Neural cell (in vitro differentiated cells): ENCODE measurements at regions not wholly inside any gene's neighbourhood (a gene's known extent, or its start where the extent isn't known, plus 50 kb on each side); places are given as distances from the start of the nearest gene placed in this dataset.

Source experiments
- EP300 ChIP-seq: fragments of 450-650 bp; conservative IDR thresholded peaks from 2 replicates; pipeline ENCODE4 v1.6.1; 2014; ENCODE audit warnings: antibody characterized with exemption, mild to moderate bottlenecking, moderate library complexity; ENCODE audit not compliant: poor library complexity, severe bottlenecking
- POLR2AphosphoS5 ChIP-seq: IDR thresholded peaks from 2 replicates; pipeline ENCODE4 v1.6.1; 2012
- REST ChIP-seq: IDR thresholded peaks from 2 replicates; pipeline ENCODE4 v1.6.1; 2012; ENCODE audit warnings: borderline replicate concordance
- SMC3 ChIP-seq: fragments of 450-650 bp; conservative IDR thresholded peaks from 2 replicates; pipeline ENCODE4 v1.6.1; 2014; ENCODE audit warnings: antibody characterized with exemption, mild to moderate bottlenecking, moderate library complexity; ENCODE audit not compliant: poor library complexity
- TAF1 ChIP-seq: IDR thresholded peaks from 2 replicates; pipeline ENCODE4 v1.6.1; 2012; ENCODE audit warnings: low read depth
- TF ChIP-seq, protein P1 (sequence below): fragments of 450-650 bp; IDR thresholded peaks from 2 replicates; pipeline ENCODE4 v1.5.1; 2014; ENCODE audit warnings: antibody characterized with exemption, mild to moderate bottlenecking, moderate library complexity; ENCODE audit not compliant: poor library complexity, severe bottlenecking

DNA sequence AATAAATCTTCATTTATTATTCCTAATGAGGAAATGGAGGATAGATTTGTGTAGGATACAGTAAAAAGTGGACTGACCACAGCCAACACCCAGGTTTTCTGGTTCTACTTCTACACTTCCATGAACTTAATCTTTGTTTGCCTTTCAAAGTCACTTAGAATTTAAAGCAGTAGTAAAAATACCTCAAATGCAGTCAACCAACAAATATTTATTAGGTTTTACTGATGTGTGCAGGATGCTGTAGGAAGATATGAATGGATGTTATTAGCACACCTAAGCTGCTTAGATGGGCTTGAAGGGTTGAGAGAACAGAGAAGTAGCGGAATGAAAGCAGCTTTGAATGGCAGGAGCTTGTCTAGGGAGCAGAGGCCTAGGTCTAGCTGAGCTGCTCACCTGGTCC is 201.1 kb downstream of the PALM2AKAP2 start:
- TF ChIP-seq SMC3 (no peak), EP300 (no peak), POLR2AphosphoS5 (no peak), REST (no peak), TAF1 (no peak)
- TF ChIP-seq, protein P1, sequence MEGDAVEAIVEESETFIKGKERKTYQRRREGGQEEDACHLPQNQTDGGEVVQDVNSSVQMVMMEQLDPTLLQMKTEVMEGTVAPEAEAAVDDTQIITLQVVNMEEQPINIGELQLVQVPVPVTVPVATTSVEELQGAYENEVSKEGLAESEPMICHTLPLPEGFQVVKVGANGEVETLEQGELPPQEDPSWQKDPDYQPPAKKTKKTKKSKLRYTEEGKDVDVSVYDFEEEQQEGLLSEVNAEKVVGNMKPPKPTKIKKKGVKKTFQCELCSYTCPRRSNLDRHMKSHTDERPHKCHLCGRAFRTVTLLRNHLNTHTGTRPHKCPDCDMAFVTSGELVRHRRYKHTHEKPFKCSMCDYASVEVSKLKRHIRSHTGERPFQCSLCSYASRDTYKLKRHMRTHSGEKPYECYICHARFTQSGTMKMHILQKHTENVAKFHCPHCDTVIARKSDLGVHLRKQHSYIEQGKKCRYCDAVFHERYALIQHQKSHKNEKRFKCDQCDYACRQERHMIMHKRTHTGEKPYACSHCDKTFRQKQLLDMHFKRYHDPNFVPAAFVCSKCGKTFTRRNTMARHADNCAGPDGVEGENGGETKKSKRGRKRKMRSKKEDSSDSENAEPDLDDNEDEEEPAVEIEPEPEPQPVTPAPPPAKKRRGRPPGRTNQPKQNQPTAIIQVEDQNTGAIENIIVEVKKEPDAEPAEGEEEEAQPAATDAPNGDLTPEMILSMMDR = no peak
